CD14-positive monocyte (primary cell): ENCODE measurements at regions not wholly inside any gene's neighbourhood (a gene's known extent, or its start where the extent isn't known, plus 50 kb on each side); places are given as distances from the start of the nearest gene placed in this dataset.

Experiments
- DNase-seq, 3 donors: peaks; one replicate each; pipeline ENCODE4 v3.0.0-alpha.2; 2011 to 2022
- H2AFZ ChIP-seq: 2 replicates; pipeline ENCODE4 v1.6.0; 2012; ENCODE audit warnings: mild to moderate bottlenecking, low read depth, low read length, inconsistent platforms; ENCODE audit not compliant: insufficient read depth, poor library complexity, severe bottlenecking
- H3K27ac ChIP-seq, 2 donors: 1 replicate in 1 of 2; 2 replicates in 1 of 2; pipeline ENCODE4 v1.5.1; 2012 to 2013; ENCODE audit warnings: low read length in 2 of 2, control low read depth in 1 of 2, inconsistent platforms in 1 of 2, low read depth in 1 of 2, mild to moderate bottlenecking in 1 of 2
- H3K27me3 ChIP-seq, 2 donors: one replicate each; pipeline versions ENCODE4 v1.6.0 to v1.6.1; 2011 to 2013; ENCODE audit warnings: low read length in 2 of 2; ENCODE audit not compliant: control insufficient read depth in 2 of 2, insufficient read depth in 2 of 2
- H3K36me3 ChIP-seq, 2 donors: replicated peaks in 1 of 2; 1 replicate in 1 of 2; 2 replicates in 1 of 2; pipeline versions ENCODE4 v1.5.1 to v1.6.1; 2012 to 2013; ENCODE audit warnings: low read length in 2 of 2, control low read depth in 1 of 2, inconsistent platforms in 1 of 2, mild to moderate bottlenecking in 1 of 2; ENCODE audit not compliant: insufficient read depth in 2 of 2, control insufficient read depth in 1 of 2
- H3K4me1 ChIP-seq, 2 donors: 1 replicate in 1 of 2; 2 replicates in 1 of 2; pipeline versions ENCODE4 v1.5.1 to v1.6.1; 2012 to 2013; ENCODE audit warnings: low read length in 2 of 2, control low read depth in 1 of 2, inconsistent platforms in 1 of 2, mild to moderate bottlenecking in 1 of 2, moderate library complexity in 1 of 2; ENCODE audit not compliant: insufficient read depth in 2 of 2, control insufficient read depth in 1 of 2
- H3K4me2 ChIP-seq: replicated peaks from 2 replicates; pipeline ENCODE3; 2012; ENCODE audit warnings: low read length, moderate library complexity, mild to moderate bottlenecking; ENCODE audit not compliant: poor library complexity, severe bottlenecking; ENCODE audit errors: extremely low read depth
- H3K4me3 ChIP-seq, 3 experiments: fragments of 200-600 bp in 1 of 3; sonication (generic) in 1 of 3; replicated peaks in 1 of 3; 1 replicate in 2 of 3; 2 replicates in 1 of 3; pipeline ENCODE4 v1.5.1; 2011 to 2013; ENCODE audit warnings: low read length in 3 of 3, mild to moderate bottlenecking in 3 of 3, control low read depth in 2 of 3, low read depth in 2 of 3, inconsistent platforms in 1 of 3, moderate library complexity in 1 of 3
- H3K79me2 ChIP-seq: 2 replicates; pipeline ENCODE4 v1.6.0; 2012; ENCODE audit warnings: mild to moderate bottlenecking, control low read depth, inconsistent platforms, low read length, moderate library complexity; ENCODE audit not compliant: insufficient read depth
- H3K9ac ChIP-seq: 2 replicates; pipeline ENCODE4 v1.6.0; 2017; ENCODE audit warnings: low read length, mild to moderate bottlenecking; ENCODE audit not compliant: insufficient read depth, poor library complexity, severe bottlenecking
- H3K9me3 ChIP-seq, 2 donors: replicated peaks in 1 of 2; 1 replicate in 1 of 2; 2 replicates in 1 of 2; pipeline versions ENCODE4 v1.5.1 to v1.6.1; 2012 to 2013; ENCODE audit warnings: low read length in 2 of 2, control low read depth in 1 of 2; ENCODE audit not compliant: control insufficient read depth in 1 of 2, insufficient read depth in 1 of 2
- H4K20me1 ChIP-seq: 2 replicates; pipeline ENCODE4 v1.6.0; 2012; ENCODE audit warnings: mild to moderate bottlenecking, low read length, control low read depth, moderate library complexity; ENCODE audit not compliant: insufficient read depth
- H3K27ac Mint-ChIP-seq, 7 donors: one replicate each; pipeline ENCODE4 v1.8.0; 2020; ENCODE audit warnings: mild to moderate bottlenecking in 7 of 7, mixed read lengths in 7 of 7, moderate library complexity in 6 of 7, inconsistent platforms in 2 of 7
- H3K27me3 Mint-ChIP-seq, 3 donors: one replicate each; pipeline ENCODE4 v1.8.0; 2021 to 2022; ENCODE audit warnings: low read depth in 3 of 3, mild to moderate bottlenecking in 3 of 3, mixed read lengths in 3 of 3, moderate library complexity in 3 of 3, inconsistent platforms in 1 of 3
- H3K36me3 Mint-ChIP-seq, 2 donors: one replicate each; pipeline ENCODE4 v1.8.0; 2020; ENCODE audit warnings: mixed read lengths in 2 of 2, inconsistent platforms in 1 of 2, mild to moderate bottlenecking in 1 of 2
- H3K4me1 Mint-ChIP-seq: one replicate; pipeline ENCODE4 v1.8.0; 2020; ENCODE audit warnings: mild to moderate bottlenecking, mixed read lengths
- H3K4me3 Mint-ChIP-seq, 2 donors: one replicate each; pipeline ENCODE4 v1.8.0; 2020; ENCODE audit warnings: mild to moderate bottlenecking in 2 of 2, mixed read lengths in 2 of 2, moderate library complexity in 1 of 2
- H3K9me3 Mint-ChIP-seq, 7 donors: one replicate each; pipeline ENCODE4 v1.8.0; 2020 to 2022; ENCODE audit warnings: mixed read lengths in 7 of 7, mild to moderate bottlenecking in 6 of 7, moderate library complexity in 6 of 7, inconsistent platforms in 2 of 7
- WGBS: methylation state at CpG from one replicate; pipeline ENCODE4 v1.1.5; 2013; ENCODE audit warnings: missing lambda C conversion rate; ENCODE audit not compliant: insufficient coverage; 5-methylcytosine and 5-hydroxymethylcytosine counted together
- intact Hi-C, 2 donors: fragments of 100-400 bp; cut with micrococcal nuclease; formaldehyde crosslinking; loops; one replicate each; pipeline versions ENCODE4 v1.15.0 to v1.15.1; 2023
- TF ChIP-seq, protein P1 (sequence below): fragments of 200-600 bp; IDR thresholded peaks from one replicate; pipeline ENCODE4 v1.8.0; 2022; ENCODE audit warnings: antibody characterized with exemption, mild to moderate bottlenecking

DNA sequence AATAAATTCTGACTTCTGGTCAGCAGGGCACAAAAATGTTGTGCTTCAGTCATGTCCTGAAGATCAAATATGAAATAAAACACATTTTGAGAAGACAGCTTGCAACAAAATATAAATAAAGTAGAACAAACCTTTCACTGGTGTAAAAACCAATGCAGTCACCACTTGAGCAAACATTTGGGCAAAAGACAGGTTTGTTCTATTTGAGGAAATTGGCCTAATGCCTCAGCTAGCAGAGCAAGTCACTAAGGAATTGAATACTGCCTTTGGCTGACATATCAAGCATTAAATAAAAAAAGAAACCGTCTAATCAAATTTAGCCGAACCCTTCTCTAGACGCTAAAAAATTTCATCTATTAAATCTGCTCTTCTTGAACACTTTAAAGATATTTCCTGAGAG is 475.4 kb upstream of the CNTN3 start:
- DNase-seq: no peak
- Histone ChIP-seq H3K9ac (no peak overlapping the region), H3K9me3 (no peaks in the 10 kb centered on the region), H3K27me3 (no peaks in the 10 kb centered on the region), H3K36me3 (no peaks in the 10 kb centered on the region), H3K4me1 (no peaks in the 10 kb centered on the region), H3K4me2 (no peak overlapping the region), H3K4me3 (no peak overlapping the region), H3K79me2 (no peaks in the 10 kb centered on the region), H3K27ac (no peak overlapping the region), H2AFZ (no peak overlapping the region), H4K20me1 (no peaks in the 10 kb centered on the region)
- TF ChIP-seq, protein P1, sequence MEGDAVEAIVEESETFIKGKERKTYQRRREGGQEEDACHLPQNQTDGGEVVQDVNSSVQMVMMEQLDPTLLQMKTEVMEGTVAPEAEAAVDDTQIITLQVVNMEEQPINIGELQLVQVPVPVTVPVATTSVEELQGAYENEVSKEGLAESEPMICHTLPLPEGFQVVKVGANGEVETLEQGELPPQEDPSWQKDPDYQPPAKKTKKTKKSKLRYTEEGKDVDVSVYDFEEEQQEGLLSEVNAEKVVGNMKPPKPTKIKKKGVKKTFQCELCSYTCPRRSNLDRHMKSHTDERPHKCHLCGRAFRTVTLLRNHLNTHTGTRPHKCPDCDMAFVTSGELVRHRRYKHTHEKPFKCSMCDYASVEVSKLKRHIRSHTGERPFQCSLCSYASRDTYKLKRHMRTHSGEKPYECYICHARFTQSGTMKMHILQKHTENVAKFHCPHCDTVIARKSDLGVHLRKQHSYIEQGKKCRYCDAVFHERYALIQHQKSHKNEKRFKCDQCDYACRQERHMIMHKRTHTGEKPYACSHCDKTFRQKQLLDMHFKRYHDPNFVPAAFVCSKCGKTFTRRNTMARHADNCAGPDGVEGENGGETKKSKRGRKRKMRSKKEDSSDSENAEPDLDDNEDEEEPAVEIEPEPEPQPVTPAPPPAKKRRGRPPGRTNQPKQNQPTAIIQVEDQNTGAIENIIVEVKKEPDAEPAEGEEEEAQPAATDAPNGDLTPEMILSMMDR: no peak
- H3K36me3 Mint-ChIP-seq: no peaks in the 10 kb centered on the region
- H3K27me3 Mint-ChIP-seq: no peaks in the 10 kb centered on the region
- WGBS: no CpG with 5 or more reads among the region's 3 CpGs
- intact Hi-C loops: no loop called here
- H3K4me1 Mint-ChIP-seq: no peaks in the 10 kb centered on the region
- H3K9me3 Mint-ChIP-seq: peaks cover 0 to 4% (median 0%) of the 10 kb centered on the region in 7 donors
- H3K4me3 Mint-ChIP-seq: no peak overlapping the region
- no peak overlapping the region for H3K27ac Mint-ChIP-seq

GRCh38 chr3:75101329-75102147 is 487.1 kb upstream of the CNTN3 start:
- WGBS: 60% methylated on average over 8 of the region's 11 CpGs
- DNase-seq: no peak
- peaks cover 11 to 16% of the 10 kb centered on the region in 2 donors for H3K9me3 ChIP-seq
- Mint-ChIP-seq H3K27ac (no peak overlapping the region), H3K4me1 (no peaks in the 10 kb centered on the region), H3K27me3 (peaks cover 0 to 1% (median 0%) of the 10 kb centered on the region in 3 donors), H3K9me3 (peaks cover 4 to 16% (median 8%) of the 10 kb centered on the region in 7 donors), H3K36me3 (no peaks in the 10 kb centered on the region), H3K4me3 (no peak overlapping the region)
- no peak overlapping the region for H3K27ac ChIP-seq
- H3K27me3 ChIP-seq: no peaks in the 10 kb centered on the region
- H3K36me3 ChIP-seq: no peaks in the 10 kb centered on the region
- no peaks in the 10 kb centered on the region for H3K4me1 ChIP-seq
- H3K4me3 ChIP-seq: no peak overlapping the region
- H3K79me2 ChIP-seq: no peaks in the 10 kb centered on the region
- TF ChIP-seq, protein P1: no peak
- no peak overlapping the region for H3K4me2 ChIP-seq
- intact Hi-C loops: no loop called here
- H3K9ac ChIP-seq: no peak overlapping the region
- H4K20me1 ChIP-seq: no peaks in the 10 kb centered on the region
- no peak overlapping the region for H2AFZ ChIP-seq
